Motor neuron (in vitro differentiated cells): ENCODE measurements at regions not wholly inside any gene's neighbourhood (a gene's known extent, or its start where the extent isn't known, plus 50 kb on each side); places are given as distances from the start of the nearest gene placed in this dataset.

Source experiments
- ATAC-seq, 8 experiments: fragments of 200-7000 bp; cut with Tn5 transposase; replicated peaks in 6 of 8; 2 replicates each; pipeline ENCODE4 v1.8.0; 2021; ENCODE audit warnings: mild to moderate bottlenecking in 8 of 8, moderate library complexity in 8 of 8
- H3K27ac ChIP-seq, 2 donors: fragments of 250-450 bp; sonication (Bioruptor Pico); 2 replicates each; pipeline ENCODE4 v1.9.0; 2021; ENCODE audit warnings: antibody characterized with exemption in 2 of 2, mild to moderate bottlenecking in 2 of 2, moderate library complexity in 1 of 2
- H3K4me1 ChIP-seq, 2 donors: fragments of 250-450 bp; sonication (Bioruptor Pico); replicated peaks in 1 of 2; 2 replicates each; pipeline ENCODE4 v1.6.1; 2021; ENCODE audit warnings: antibody characterized with exemption in 2 of 2, mild to moderate bottlenecking in 2 of 2, moderate library complexity in 1 of 2
- H3K4me3 ChIP-seq, 5 donors: fragments of 250-450 bp; sonication (Bioruptor Pico); 2 replicates each; pipeline ENCODE4 v1.9.0; 2021; ENCODE audit warnings: antibody characterized with exemption in 5 of 5, mild to moderate bottlenecking in 5 of 5, moderate library complexity in 4 of 5
- WGBS, 10 experiments: fragments of 450-650 bp; shearing (Covaris generic); methylation state at CpG; one replicate each; pipeline ENCODE4 v1.0.0; 2022; 5-methylcytosine and 5-hydroxymethylcytosine counted together
- in situ Hi-C, 9 experiments: fragments of 400-800 bp; cut with MboI; loops; one replicate each; pipeline ENCODE4 v1.15.0; 2021; ENCODE audit warnings: low sequenced_read_pairs in 9 of 9, low pct_unique_long_range_greater_than_20kb in 2 of 9; ENCODE audit not compliant: unreplicated experiment in 9 of 9

- ATAC-seq = peak in 1 of 8 experiments; percentile 52
- no peak overlapping the region for H3K27ac ChIP-seq
- H3K4me1 ChIP-seq = no peaks in the 10 kb centered on the region
- 6 to 100% (median 71%) methylated on average over 1 to 4 of the region's 4 CpGs; no CpG with 5 or more reads in 1 of the 10 experiments for WGBS, 10 experiments
- no peak overlapping the region for H3K4me3 ChIP-seq
- in situ Hi-C loops = no loop called here
Measured at GRCh38 chr5:9877488-9877887, 247.3 kb upstream of the TAS2R1 start.

- ATAC-seq = no peak
- in situ Hi-C loops = no loop called here
- Histone ChIP-seq H3K27ac (no peak overlapping the region), H3K4me3 (no peak overlapping the region), H3K4me1 (no peaks in the 10 kb centered on the region)
- 11 to 100% (median 79%) methylated on average over 1 to 4 of the region's 4 CpGs for WGBS, 10 experiments
Measured at GRCh38 chr5:9876451-9876850, 246.3 kb upstream of the TAS2R1 start.

GRCh38 chr5:9869616-9870288, 239.6 kb upstream of the TAS2R1 start:
- Histone ChIP-seq H3K4me3 (no peak overlapping the region), H3K4me1 (no peaks in the 10 kb centered on the region), H3K27ac (no peak overlapping the region)
- ATAC-seq = peak in 1 of 8 experiments; percentile 24
- WGBS, 10 experiments = 48 to 100% (median 64%) methylated on average over 1 to 2 of the region's 2 CpGs; no CpG with 5 or more reads in 1 of the 10 experiments
- in situ Hi-C loops = no loop called here

- no peak overlapping the region for H3K27ac ChIP-seq
- in situ Hi-C loops = no loop called here
- no peak overlapping the region for H3K4me3 ChIP-seq
- peaks cover 0 to 4% of the 10 kb centered on the region in 2 donors for H3K4me1 ChIP-seq
- no peak for ATAC-seq
- 38 to 100% (median 81%) methylated on average over 1 of the region's 1 CpG for WGBS, 10 experiments
Measured at GRCh38 chr5:9865574-9865973, 235.4 kb upstream of the TAS2R1 start.

- ATAC-seq = no peak
Measured at GRCh38 chr5:9864791-9865190, 234.6 kb upstream of the TAS2R1 start.

GRCh38 chr5:9863486-9863885, 233.3 kb upstream of the TAS2R1 start:
- no peak overlapping the region for H3K4me3 ChIP-seq
- in situ Hi-C loops = no loop called here
- no peak overlapping the region for H3K27ac ChIP-seq
- H3K4me1 ChIP-seq = peaks cover 0 to 19% of the 10 kb centered on the region in 2 donors
- ATAC-seq = no peak
- 75 to 100% (median 97%) methylated on average over 1 to 3 of the region's 6 CpGs; no CpG with 5 or more reads in 4 of the 10 experiments for WGBS, 10 experiments

More at GRCh38 chr5:9864791-9865190, 234.6 kb upstream of the TAS2R1 start:
- in situ Hi-C loops = no loop called here
- H3K27ac ChIP-seq = no peak overlapping the region
- WGBS, 10 experiments = 75 to 100% (median 91%) methylated on average over 1 to 3 of the region's 3 CpGs; no CpG with 5 or more reads in 4 of the 10 experiments
- H3K4me3 ChIP-seq = no peak overlapping the region
- peaks cover 0 to 9% of the 10 kb centered on the region in 2 donors for H3K4me1 ChIP-seq

GRCh38 chr5:9861666-9862256, 231.6 kb upstream of the TAS2R1 start:
- in situ Hi-C loops = no loop called here
- WGBS, 10 experiments = 0 to 75% (median 64%) methylated on average over 1 to 8 of the region's 8 CpGs; no CpG with 5 or more reads in 1 of the 10 experiments
- ATAC-seq = peak in 7 of 8 experiments; percentile 22 to 97 (median 70)

GRCh38 chr5:9859808-9860207, 229.7 kb upstream of the TAS2R1 start:
- Histone ChIP-seq H3K4me1 (peaks cover 0 to 19% of the 10 kb centered on the region in 2 donors), H3K27ac (no peak overlapping the region), H3K4me3 (no peak overlapping the region)
- in situ Hi-C loops = no loop called here
- no peak for ATAC-seq
- 30 to 100% (median 63%) methylated on average over 1 of the region's 1 CpG; no CpG with 5 or more reads in 2 of the 10 experiments for WGBS, 10 experiments

More at GRCh38 chr5:9861666-9862256, 231.6 kb upstream of the TAS2R1 start:
- H3K4me3 ChIP-seq = no peak overlapping the region
- no peak overlapping the region for H3K27ac ChIP-seq
- H3K4me1 ChIP-seq = peaks cover 0 to 19% of the 10 kb centered on the region in 2 donors

GRCh38 chr5:9858043-9858442, 227.9 kb upstream of the TAS2R1 start:
- H3K4me1 ChIP-seq = peaks cover 0 to 19% of the 10 kb centered on the region in 2 donors
- H3K4me3 ChIP-seq = no peak overlapping the region
- ATAC-seq = no peak
- in situ Hi-C loops = no loop called here
- WGBS, 10 experiments = 96 to 100% (median 100%) methylated on average over 1 to 2 of the region's 3 CpGs; no CpG with 5 or more reads in 7 of the 10 experiments
- no peak overlapping the region for H3K27ac ChIP-seq

GRCh38 chr5:9853309-9853708, 223.2 kb upstream of the TAS2R1 start:
- H3K27ac ChIP-seq = no peak overlapping the region
- WGBS, 10 experiments = 40 to 100% (median 100%) methylated on average over 1 to 2 of the region's 2 CpGs; no CpG with 5 or more reads in 3 of the 10 experiments
- ATAC-seq = no peak
- in situ Hi-C loops = no loop called here
- no peak overlapping the region for H3K4me3 ChIP-seq
- no peaks in the 10 kb centered on the region for H3K4me1 ChIP-seq

GRCh38 chr5:9852671-9853070, 222.5 kb upstream of the TAS2R1 start:
- Histone ChIP-seq H3K4me1 (no peaks in the 10 kb centered on the region), H3K27ac (no peak overlapping the region), H3K4me3 (no peak overlapping the region)
- in situ Hi-C loops = no loop called here
- no peak for ATAC-seq
- 14 to 83% (median 68%) methylated on average over 1 to 3 of the region's 3 CpGs; no CpG with 5 or more reads in 2 of the 10 experiments for WGBS, 10 experiments

GRCh38 chr5:9851458-9851857, 221.3 kb upstream of the TAS2R1 start:
- Histone ChIP-seq H3K4me3 (no peak overlapping the region), H3K4me1 (no peaks in the 10 kb centered on the region), H3K27ac (no peak overlapping the region)
- peak in 5 of 8 experiments; percentile 21 to 100 (median 67) for ATAC-seq
- 0 to 86% (median 68%) methylated on average over 1 to 3 of the region's 3 CpGs; no CpG with 5 or more reads in 2 of the 10 experiments for WGBS, 10 experiments
- in situ Hi-C loops = no loop called here

GRCh38 chr5:9850456-9850855, 220.3 kb upstream of the TAS2R1 start:
- in situ Hi-C loops = no loop called here
- 25 to 80% (median 60%) methylated on average over 1 to 5 of the region's 5 CpGs; no CpG with 5 or more reads in 3 of the 10 experiments for WGBS, 10 experiments
- ATAC-seq = no peak
- H3K4me1 ChIP-seq = no peaks in the 10 kb centered on the region
- H3K4me3 ChIP-seq = no peak overlapping the region
- no peak overlapping the region for H3K27ac ChIP-seq
